ENCODE measurements at regions not wholly inside any gene's neighbourhood (a gene's known extent, or its start where the extent isn't known, plus 50 kb on each side); places are given as distances from the start of the nearest gene placed in this dataset.

- no peaks in the 10 kb centered on the region for H4K20me1 ChIP-seq (ENCODE audit: insufficient read depth)
- H3K9me3 ChIP-seq = no peaks in the 10 kb centered on the region
- POLR2A ChIA-PET = no interaction called here
- no peak overlapping the region for H3K4me3 ChIP-seq (ENCODE audit: low read depth in 2 of 2, low read length in 1 of 2)
- no peaks in the 10 kb centered on the region for H3K4me1 ChIP-seq (ENCODE audit: control insufficient read depth in 1 of 2, insufficient read depth in 2 of 2, low read depth in 1 of 2, low read length in 1 of 2)
- no peak overlapping the region for H3K9ac ChIP-seq
- H3K9me2 ChIP-seq = no peaks in the 10 kb centered on the region
- H3F3A ChIP-seq (replicated peaks; ENCODE audit: insufficient read depth) = no peaks in the 10 kb centered on the region
- no peak overlapping the region for H3K4me2 ChIP-seq
- no peaks in the 10 kb centered on the region for H3K36me3 ChIP-seq (replicated peaks in 1 of 2; ENCODE audit: control insufficient read depth in 1 of 2, insufficient read depth in 2 of 2, low read length in 1 of 2)
- H3K79me2 ChIP-seq (ENCODE audit: insufficient read depth) = no peaks in the 10 kb centered on the region
- TF ChIP-seq RCOR1 (IDR thresholded peaks at IDR 0.05; ENCODE audit: low read length) = no peak
- TF ChIP-seq EP300 (IDR thresholded peaks at IDR 0.05; ENCODE audit: borderline replicate concordance in 1 of 2, low read depth in 1 of 2, low read length in 1 of 2) = no peak
- TF ChIP-seq USF2 (IDR thresholded peaks at IDR 0.05; ENCODE audit: borderline replicate concordance, low read depth, low read length) = no peak
- no peak for TF ChIP-seq JUND (IDR thresholded peaks at IDR 0.05)
- TF ChIP-seq MEF2A (IDR thresholded peaks at IDR 0.05; ENCODE audit: borderline replicate concordance, low read depth) = no peak
- TF ChIP-seq RAD21 (IDR thresholded peaks at IDR 0.05; ENCODE audit: low read length) = no peak
- no peak for TF ChIP-seq FOSL2 (IDR thresholded peaks at IDR 0.05; ENCODE audit: borderline replicate concordance, low read depth)
- no peak for TF ChIP-seq MXI1 (IDR thresholded peaks at IDR 0.05; ENCODE audit: low read depth, low read length)
- no peak for TF ChIP-seq TAF1 (IDR thresholded peaks at IDR 0.05; ENCODE audit: borderline replicate concordance, low read depth, low read length)
- TF ChIP-seq TEAD4 (IDR thresholded peaks at IDR 0.05; ENCODE audit: borderline replicate concordance, insufficient read depth) = no peak
- no peak for TF ChIP-seq SIN3A (IDR thresholded peaks at IDR 0.05; ENCODE audit: borderline replicate concordance, low read depth, low read length)
- TF ChIP-seq IRF3 (IDR thresholded peaks at IDR 0.05; ENCODE audit: low read depth, low read length) = no peak
- TF ChIP-seq, protein P1, sequence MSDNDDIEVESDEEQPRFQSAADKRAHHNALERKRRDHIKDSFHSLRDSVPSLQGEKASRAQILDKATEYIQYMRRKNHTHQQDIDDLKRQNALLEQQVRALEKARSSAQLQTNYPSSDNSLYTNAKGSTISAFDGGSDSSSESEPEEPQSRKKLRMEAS (IDR thresholded peaks at IDR 0.05; ENCODE audit: low read depth) = no peak
- TF ChIP-seq, protein P2, sequence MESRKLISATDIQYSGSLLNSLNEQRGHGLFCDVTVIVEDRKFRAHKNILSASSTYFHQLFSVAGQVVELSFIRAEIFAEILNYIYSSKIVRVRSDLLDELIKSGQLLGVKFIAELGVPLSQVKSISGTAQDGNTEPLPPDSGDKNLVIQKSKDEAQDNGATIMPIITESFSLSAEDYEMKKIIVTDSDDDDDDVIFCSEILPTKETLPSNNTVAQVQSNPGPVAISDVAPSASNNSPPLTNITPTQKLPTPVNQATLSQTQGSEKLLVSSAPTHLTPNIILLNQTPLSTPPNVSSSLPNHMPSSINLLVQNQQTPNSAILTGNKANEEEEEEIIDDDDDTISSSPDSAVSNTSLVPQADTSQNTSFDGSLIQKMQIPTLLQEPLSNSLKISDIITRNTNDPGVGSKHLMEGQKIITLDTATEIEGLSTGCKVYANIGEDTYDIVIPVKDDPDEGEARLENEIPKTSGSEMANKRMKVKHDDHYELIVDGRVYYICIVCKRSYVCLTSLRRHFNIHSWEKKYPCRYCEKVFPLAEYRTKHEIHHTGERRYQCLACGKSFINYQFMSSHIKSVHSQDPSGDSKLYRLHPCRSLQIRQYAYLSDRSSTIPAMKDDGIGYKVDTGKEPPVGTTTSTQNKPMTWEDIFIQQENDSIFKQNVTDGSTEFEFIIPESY (IDR thresholded peaks at IDR 0.05; ENCODE audit: borderline replicate concordance, low read depth) = no peak
- no peak for TF ChIP-seq NFIC (IDR thresholded peaks at IDR 0.05; ENCODE audit: borderline replicate concordance)
- TF ChIP-seq USF1 (IDR thresholded peaks at IDR 0.05; ENCODE audit: borderline replicate concordance, low read depth) = no peak
- no peak for TF ChIP-seq SMC3 (IDR thresholded peaks at IDR 0.05; ENCODE audit: low read depth, low read length)
- TF ChIP-seq EZH2phosphoT487 (IDR thresholded peaks at IDR 0.05; ENCODE audit: borderline replicate concordance, low read depth) = no peak
- no peak for TF ChIP-seq RXRA (IDR thresholded peaks at IDR 0.05; ENCODE audit: borderline replicate concordance, low read depth)
- TF ChIP-seq FOXJ3 (CRISPR knock-in tag; IDR thresholded peaks at IDR 0.05) = no peak
- no peak overlapping the region for H3K27ac ChIP-seq (ENCODE audit: low read depth in 2 of 2, low read length in 1 of 2)
- no peaks in the 10 kb centered on the region for H3K27me3 ChIP-seq (ENCODE audit: insufficient read depth)
- DNase-seq = no peak
- 93% methylated on average over 1 of the region's 1 CpG for WGBS (ENCODE audit: low lambda C conversion rate)
- H2AFZ ChIP-seq (ENCODE audit: low read depth) = no peak overlapping the region
- CTCF ChIA-PET = interaction anchor here (1.6 kb wide), 1 partner anchor 12 kb away, joined by 7 read pairs; no protein-coding TSS in a partner anchor
These were observed 143.6 kb downstream of the PHLDA1 start for GRCh38 chr12:75887979-75888378.
